PFSK-1 (cell line): ENCODE measurements at regions not wholly inside any gene's neighbourhood (a gene's known extent, or its start where the extent isn't known, plus 50 kb on each side); places are given as distances from the start of the nearest gene placed in this dataset.

Experiments
- POLR2AphosphoS5 ChIP-seq: IDR thresholded peaks from 2 replicates; pipeline ENCODE4 v1.6.1; 2012; ENCODE audit warnings: low read depth, mild to moderate bottlenecking, control low read depth, low read length, moderate library complexity
- TAF1 ChIP-seq: IDR thresholded peaks from 2 replicates; pipeline ENCODE4 v1.6.1; 2012; ENCODE audit warnings: low read length, control low read depth, borderline replicate concordance; ENCODE audit not compliant: insufficient read depth

- TF ChIP-seq POLR2AphosphoS5: no peak
- no peak for TF ChIP-seq TAF1
Measured at GRCh38 chr16:80384862-80385261, 155.9 kb upstream of the DYNLRB2 start.
